ENCODE measurements at regions not wholly inside any gene's neighbourhood (a gene's known extent, or its start where the extent isn't known, plus 50 kb on each side); places are given as distances from the start of the nearest gene placed in this dataset.

DNA sequence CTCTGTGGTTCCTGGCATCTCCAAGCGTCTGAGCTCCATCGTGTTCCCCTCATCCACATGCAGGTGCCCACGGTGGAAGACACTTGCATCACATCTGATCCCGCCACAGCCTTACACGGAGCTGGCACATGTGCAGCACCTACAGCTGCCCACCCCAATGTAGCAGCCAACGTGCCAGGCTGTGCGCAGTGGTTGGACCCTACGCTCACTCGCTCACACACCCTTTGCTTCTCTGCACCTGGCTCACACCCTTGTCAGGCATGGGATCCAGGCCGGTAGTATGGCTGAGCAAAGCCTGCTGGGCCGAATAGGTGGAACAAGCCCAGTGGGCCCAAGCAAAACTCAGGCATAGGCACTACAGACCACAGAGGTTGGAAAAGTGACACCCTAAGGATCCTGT is 567.2 kb downstream of the FSCB start (continued):
- no peak for TF ChIP-seq JUNB (IDR thresholded peaks at IDR 0.05; ENCODE audit: unreplicated experiment)
- no peak for TF ChIP-seq STAT1 (IDR thresholded peaks at IDR 0.05; ENCODE audit: unreplicated experiment)
- no peak for TF ChIP-seq EZH2phosphoT487 (IDR thresholded peaks at IDR 0.05; ENCODE audit: unreplicated experiment)
- TF ChIP-seq POLR2AphosphoS5 (IDR thresholded peaks at IDR 0.05; ENCODE audit: low read depth), result no peak

DNA sequence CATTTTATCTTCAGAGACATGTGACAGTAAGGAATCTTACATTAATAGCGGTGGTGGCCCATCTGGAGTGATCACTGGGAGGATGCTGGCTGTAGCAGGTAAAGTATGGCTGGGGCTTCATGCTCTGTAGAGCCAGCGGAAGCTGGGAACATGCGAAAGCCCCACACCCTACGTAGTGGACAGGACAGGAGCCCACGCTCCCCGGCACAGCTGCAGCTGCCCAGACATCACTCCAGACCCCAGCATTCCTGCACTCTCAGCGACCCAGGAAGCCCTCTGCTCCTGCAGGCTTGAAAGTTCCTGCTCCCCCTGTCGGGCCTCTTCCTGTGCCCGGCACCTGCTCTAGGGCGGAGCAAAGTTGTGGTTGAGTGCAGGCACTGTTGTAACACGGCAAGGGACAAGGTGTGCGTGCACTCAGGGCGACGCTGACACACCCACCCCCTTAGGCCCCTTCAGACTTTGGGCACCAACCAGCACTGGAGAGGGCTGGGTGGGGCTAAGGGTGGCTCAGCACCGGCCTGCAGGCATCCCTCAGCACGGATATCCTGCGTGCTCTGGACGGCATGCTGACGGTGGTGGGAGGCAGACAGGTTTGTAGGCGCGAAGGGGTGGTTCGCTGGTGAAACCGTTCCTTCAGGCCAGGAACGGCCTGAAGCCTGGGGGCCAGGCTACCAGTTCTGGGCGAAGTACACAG is 568.3 kb downstream of the FSCB start:
- H3K4me3 Mint-ChIP-seq, result no peak overlapping the region
- no peaks in the 10 kb centered on the region for H3K36me3 ChIP-seq (ENCODE audit: insufficient read depth)
- no peaks in the 10 kb centered on the region for H4K20me1 ChIP-seq (replicated peaks; ENCODE audit: insufficient read depth)

More for the DNA sequence above, 568.3 kb downstream of the FSCB start:
- H3K4me1 Mint-ChIP-seq, result no peaks in the 10 kb centered on the region; the same call in 2 of the 3 replicates
- H3K9me2 ChIP-seq (ENCODE audit: insufficient read depth), result peaks cover 7% of the 10 kb centered on the region; the same call in 1 of the 2 replicates
- H3F3A ChIP-seq (replicated peaks; ENCODE audit: low read depth), result no peaks in the 10 kb centered on the region
- no peak overlapping the region for H3K4me3 ChIP-seq
- peaks cover 21% of the 10 kb centered on the region for H3K9me3 Mint-ChIP-seq
- ATAC-seq (no peak), DNase-seq (ENCODE audit: low spot score) (peak; percentile 3)
- no peaks in the 10 kb centered on the region for H3K79me2 ChIP-seq (replicated peaks; ENCODE audit: insufficient read depth)
- H3K36me3 Mint-ChIP-seq (ENCODE audit: low read depth), result peaks cover 17% of the 10 kb centered on the region; the same call in 2 of the 3 replicates
- peaks cover 2% of the 10 kb centered on the region for H3K27me3 Mint-ChIP-seq (ENCODE audit: insufficient read depth, low read depth, poor library complexity)
- no peak overlapping the region for H2AFZ ChIP-seq
- TF ChIP-seq ZNF114 (CRISPR knock-in tag; IDR thresholded peaks at IDR 0.05) (no peak), ETS1 (IDR thresholded peaks at IDR 0.05) (no peak), ZNF462 (CRISPR knock-in tag; IDR thresholded peaks at IDR 0.05) (no peak), ZNF331 (CRISPR knock-in tag; IDR thresholded peaks at IDR 0.05; ENCODE audit: low read depth) (no peak), EZH2phosphoT487 (IDR thresholded peaks at IDR 0.05; ENCODE audit: unreplicated experiment) (no peak), CREB1 (CRISPR knock-in tag; IDR thresholded peaks at IDR 0.05; ENCODE audit: low read depth) (no peak), POLR2AphosphoS5 (IDR thresholded peaks at IDR 0.05; ENCODE audit: low read depth) (no peak)
- no peak overlapping the region for H3K27ac Mint-ChIP-seq
- no peak overlapping the region for H3K4me2 ChIP-seq
- H3K4me1 ChIP-seq (ENCODE audit: insufficient read depth), result no peaks in the 10 kb centered on the region
- H3K27ac ChIP-seq (ENCODE audit: low read depth), result no peak overlapping the region
- H3K27me3 ChIP-seq (ENCODE audit: insufficient read depth), result no peaks in the 10 kb centered on the region

Measured in GM23338 (cell line).